C1 segment of cervical spinal cord (tissue), 14 donors: ENCODE measurements at regions not wholly inside any gene's neighbourhood (a gene's known extent, or its start where the extent isn't known, plus 50 kb on each side); places are given as distances from the start of the nearest gene placed in this dataset.
A peak's percentile ranks its signal among the peaks of the same experiment; 100 is the strongest.

ENCODE experiments used
- DNase-seq, 14 donors: peaks; one replicate each; lab custom pipeline; 2025; lab: John Stamatoyannopoulos, UW

GRCh38 chr18:78523850-78524249 is 455.8 kb upstream of the SALL3 start:
- no peak for DNase-seq

- DNase-seq = no peak
These were observed 454.1 kb upstream of the SALL3 start for GRCh38 chr18:78525366-78526111.

GRCh38 chr18:78526275-78526674 is 453.3 kb upstream of the SALL3 start:
- DNase-seq = no peak

GRCh38 chr18:78526923-78527711 is 452.5 kb upstream of the SALL3 start:
- no peak for DNase-seq

- no peak for DNase-seq
These were observed 451.6 kb upstream of the SALL3 start for GRCh38 chr18:78527984-78528383.

- DNase-seq = no peak
These were observed 451.0 kb upstream of the SALL3 start for GRCh38 chr18:78528411-78529258.

GRCh38 chr18:78531637-78532036 is 448.0 kb upstream of the SALL3 start:
- DNase-seq = no peak

GRCh38 chr18:78538669-78539440 is 440.8 kb upstream of the SALL3 start:
- no peak for DNase-seq

GRCh38 chr18:78540636-78541529 is 438.7 kb upstream of the SALL3 start:
- DNase-seq = no peak

GRCh38 chr18:78542204-78542603 is 437.4 kb upstream of the SALL3 start:
- peak in 12 of 14 donors; percentile 10 to 70 (median 27) for DNase-seq

- no peak for DNase-seq
These were observed 436.4 kb upstream of the SALL3 start for GRCh38 chr18:78543201-78543725.

GRCh38 chr18:78546281-78546680 is 433.3 kb upstream of the SALL3 start:
- DNase-seq = no peak

- no peak for DNase-seq
These were observed 431.8 kb upstream of the SALL3 start for GRCh38 chr18:78547817-78548216.

GRCh38 chr18:78548261-78549058 is 431.2 kb upstream of the SALL3 start:
- DNase-seq = no peak

- DNase-seq = no peak
These were observed 429.6 kb upstream of the SALL3 start for GRCh38 chr18:78549971-78550370.

- no peak for DNase-seq
These were observed 424.5 kb upstream of the SALL3 start for GRCh38 chr18:78554944-78555608.

- DNase-seq = no peak
These were observed 422.2 kb upstream of the SALL3 start for GRCh38 chr18:78557371-78557770.

GRCh38 chr18:78558101-78558810 is 421.4 kb upstream of the SALL3 start:
- no peak for DNase-seq
